SK-N-MC (cell line): ENCODE measurements at regions not wholly inside any gene's neighbourhood (a gene's known extent, or its start where the extent isn't known, plus 50 kb on each side); places are given as distances from the start of the nearest gene placed in this dataset.

Experiments
- DNase-seq: peaks from one replicate; pipeline ENCODE4 v3.0.0-alpha.2; 2011; ENCODE audit warnings: low read depth, low spot score
- H3K27ac ChIP-seq: fragments of 200-600 bp; sonication (generic); 2 replicates; pipeline ENCODE4 v1.5.1; 2016; ENCODE audit warnings: mixed run types
- H3K36me3 ChIP-seq: fragments of 200-600 bp; sonication (generic); 2 replicates; pipeline ENCODE4 v1.6.1; 2017; ENCODE audit warnings: antibody characterized with exemption, low read length, mixed read lengths; ENCODE audit not compliant: insufficient read depth
- H3K4me3 ChIP-seq: fragments of 200-600 bp; sonication (generic); 2 replicates; pipeline ENCODE4 v1.5.1; 2016
- H3K9ac ChIP-seq: fragments of 200-600 bp; sonication (generic); 2 replicates; pipeline ENCODE4 v1.8.0; 2017; ENCODE audit warnings: mixed run types, mixed read lengths; ENCODE audit not compliant: insufficient read length
- H3K9me3 ChIP-seq: fragments of 200-600 bp; sonication (generic); 2 replicates; pipeline ENCODE4 v1.6.1; 2017; ENCODE audit warnings: low read depth, mild to moderate bottlenecking, antibody characterized with exemption, low read length, moderate library complexity, mixed read lengths
- EZH2 ChIP-seq: fragments of 200-600 bp; sonication (generic); IDR thresholded peaks from one replicate; pipeline ENCODE4 v1.6.1; 2017; ENCODE audit warnings: antibody characterized with exemption
- FOXP2 ChIP-seq: optimal IDR thresholded peaks from 2 replicates; pipeline ENCODE3; 2011; ENCODE audit warnings: mild to moderate bottlenecking, moderate library complexity; ENCODE audit not compliant: insufficient read depth; ENCODE audit errors: extremely low read length, control extremely low read depth
- POLR2AphosphoS5 ChIP-seq: IDR thresholded peaks from 2 replicates; pipeline ENCODE4 v1.6.1; 2012; ENCODE audit warnings: mild to moderate bottlenecking, low read depth, low read length, borderline replicate concordance

DNA sequence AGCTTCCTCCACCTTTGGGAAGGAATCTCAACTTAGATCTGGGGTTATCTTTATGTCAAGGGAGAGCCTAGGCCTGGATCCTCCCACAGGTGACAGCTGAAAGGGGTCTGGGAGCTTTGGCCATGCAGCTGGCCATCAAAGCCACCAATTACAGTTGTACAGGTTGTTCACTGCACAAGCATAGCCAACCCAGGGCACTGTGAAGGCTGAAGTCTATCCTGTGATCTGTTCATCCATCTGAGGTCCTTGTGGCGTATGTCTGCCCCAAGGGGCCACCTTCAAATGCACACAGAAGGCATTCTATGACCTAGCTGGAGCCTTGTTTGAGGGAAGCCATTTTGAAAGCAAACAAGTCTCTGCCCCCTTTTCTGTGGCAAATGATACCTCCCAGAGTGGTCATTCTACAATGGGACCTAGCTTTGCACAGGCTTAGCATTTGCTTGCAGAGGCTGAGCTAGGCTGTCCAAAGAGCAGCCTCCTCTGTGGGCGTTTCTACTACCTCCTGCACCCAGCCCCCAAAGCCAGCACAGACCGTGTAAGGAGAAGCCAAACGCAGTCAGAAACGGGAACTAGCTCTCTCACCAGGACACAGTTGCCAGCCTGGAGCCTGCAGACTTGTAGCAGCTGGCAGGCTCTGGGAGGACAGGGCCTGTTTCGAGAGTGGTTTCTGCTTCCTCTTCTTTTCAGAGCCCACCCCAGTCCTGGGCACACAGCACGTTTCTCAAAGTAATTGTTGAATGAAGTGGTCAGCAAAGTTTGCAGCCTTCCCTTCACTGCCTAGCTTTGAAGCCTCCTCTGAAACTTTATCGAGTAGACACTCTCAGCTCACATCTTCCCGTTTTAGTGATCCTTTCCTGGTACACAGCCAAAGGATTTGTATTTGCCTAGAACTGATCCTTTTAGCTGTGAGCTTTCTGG is 157.3 kb upstream of the SMAD3 start:
- Histone ChIP-seq H3K27ac (peak overlapping the region; percentile 89), H3K9me3 (no peaks in the 10 kb centered on the region), H3K4me3 (peak overlapping the region; percentile 47), H3K36me3 (no peaks in the 10 kb centered on the region), H3K9ac (no peak overlapping the region)
- no peak for TF ChIP-seq EZH2
- TF ChIP-seq FOXP2, result peak; percentile 14
- no peak for DNase-seq

DNA sequence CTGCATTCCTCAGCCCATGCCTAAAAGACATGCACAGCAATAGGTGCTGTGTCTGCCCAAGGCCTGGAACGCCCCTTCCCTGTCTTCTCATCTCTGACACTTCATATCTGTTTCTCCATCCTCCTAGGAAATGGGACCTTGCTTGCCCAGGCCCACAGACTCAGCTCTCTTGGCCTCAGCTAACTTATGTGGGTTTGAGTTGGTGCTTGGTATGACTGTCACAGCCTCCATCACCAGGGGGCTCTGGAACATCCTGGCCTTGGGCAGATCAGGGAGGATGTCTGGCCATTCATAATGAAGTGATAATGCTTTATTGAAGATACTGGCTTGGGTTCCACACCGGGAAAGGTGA is 156.7 kb upstream of the SMAD3 start:
- H3K27ac ChIP-seq, result peak overlapping the region; percentile 89
- H3K9me3 ChIP-seq, result no peaks in the 10 kb centered on the region
- H3K9ac ChIP-seq, result no peak overlapping the region
- no peaks in the 10 kb centered on the region for H3K36me3 ChIP-seq
- TF ChIP-seq EZH2, result no peak
- TF ChIP-seq POLR2AphosphoS5, result no peak
- peak; percentile 4 for TF ChIP-seq FOXP2
- DNase-seq, result no peak
- no peak overlapping the region for H3K4me3 ChIP-seq

- Histone ChIP-seq H3K9me3 (no peaks in the 10 kb centered on the region), H3K9ac (no peak overlapping the region), H3K27ac (no peak overlapping the region), H3K4me3 (no peak overlapping the region), H3K36me3 (no peaks in the 10 kb centered on the region)
- TF ChIP-seq EZH2 (no peak), POLR2AphosphoS5 (no peak), FOXP2 (no peak)
- DNase-seq, result no peak
Measured at GRCh38 chr15:66909381-66909890, 156.0 kb upstream of the SMAD3 start.

DNA sequence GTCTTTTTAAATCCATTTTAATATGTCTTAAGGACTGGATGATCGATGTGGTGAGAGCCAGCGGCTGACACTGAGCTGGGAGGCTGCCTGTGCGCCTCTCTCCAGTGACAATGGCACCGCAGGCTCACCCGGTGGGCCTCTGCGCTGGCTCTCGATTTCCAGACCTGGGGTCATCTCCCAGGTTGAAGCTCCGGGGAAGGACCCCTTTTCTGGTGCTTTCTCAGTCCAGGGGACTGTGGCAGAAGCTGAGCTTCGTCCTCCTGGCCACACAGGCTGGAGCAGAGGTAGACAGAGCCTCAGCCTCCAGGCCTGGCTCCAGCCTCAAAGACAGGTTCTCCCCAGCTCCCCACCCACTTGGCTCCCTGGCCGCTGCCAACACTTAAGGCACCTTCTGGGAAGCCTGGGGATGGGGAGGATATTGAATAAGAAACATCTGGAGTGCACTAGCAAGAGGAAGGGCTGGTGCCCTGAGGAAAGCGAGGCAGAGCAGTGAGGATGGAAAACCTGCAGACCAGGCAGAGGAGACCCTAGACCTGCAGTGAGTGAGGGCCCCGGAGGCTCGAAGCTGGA is 154.2 kb upstream of the SMAD3 start:
- peak overlapping the region; percentile 51 for H3K4me3 ChIP-seq
- no peaks in the 10 kb centered on the region for H3K36me3 ChIP-seq
- H3K9ac ChIP-seq, result peak overlapping the region; percentile 48
- peak overlapping the region; percentile 70 for H3K27ac ChIP-seq
- TF ChIP-seq EZH2 (no peak), FOXP2 (no peak), POLR2AphosphoS5 (no peak)
- no peak for DNase-seq
- H3K9me3 ChIP-seq, result no peaks in the 10 kb centered on the region

GRCh38 chr15:66912001-66912400 is 153.4 kb upstream of the SMAD3 start:
- no peak for DNase-seq
- Histone ChIP-seq H3K9me3 (peaks cover 3% of the 10 kb centered on the region; the same call in 1 of the 2 replicates), H3K36me3 (no peaks in the 10 kb centered on the region), H3K4me3 (no peak overlapping the region), H3K27ac (no peak overlapping the region), H3K9ac (no peak overlapping the region)
- TF ChIP-seq EZH2 (no peak), POLR2AphosphoS5 (no peak), FOXP2 (no peak)

GRCh38 chr15:66912441-66912840 is 153.0 kb upstream of the SMAD3 start:
- no peak overlapping the region for H3K4me3 ChIP-seq
- H3K27ac ChIP-seq, result no peak overlapping the region
- no peaks in the 10 kb centered on the region for H3K36me3 ChIP-seq
- no peak for TF ChIP-seq POLR2AphosphoS5
- TF ChIP-seq EZH2, result no peak
- TF ChIP-seq FOXP2, result no peak
- no peak for DNase-seq
- H3K9me3 ChIP-seq, result peaks cover 3% of the 10 kb centered on the region; the same call in 1 of the 2 replicates
- H3K9ac ChIP-seq, result no peak overlapping the region

- no peak overlapping the region for H3K9ac ChIP-seq
- TF ChIP-seq POLR2AphosphoS5, result no peak
- no peak for TF ChIP-seq FOXP2
- no peak for TF ChIP-seq EZH2
- no peak overlapping the region for H3K27ac ChIP-seq
- H3K9me3 ChIP-seq, result peaks cover 3% of the 10 kb centered on the region; the same call in 1 of the 2 replicates
- H3K4me3 ChIP-seq, result no peak overlapping the region
- H3K36me3 ChIP-seq, result no peaks in the 10 kb centered on the region
- DNase-seq, result no peak
Measured at GRCh38 chr15:66917904-66918448, 147.4 kb upstream of the SMAD3 start.

DNA sequence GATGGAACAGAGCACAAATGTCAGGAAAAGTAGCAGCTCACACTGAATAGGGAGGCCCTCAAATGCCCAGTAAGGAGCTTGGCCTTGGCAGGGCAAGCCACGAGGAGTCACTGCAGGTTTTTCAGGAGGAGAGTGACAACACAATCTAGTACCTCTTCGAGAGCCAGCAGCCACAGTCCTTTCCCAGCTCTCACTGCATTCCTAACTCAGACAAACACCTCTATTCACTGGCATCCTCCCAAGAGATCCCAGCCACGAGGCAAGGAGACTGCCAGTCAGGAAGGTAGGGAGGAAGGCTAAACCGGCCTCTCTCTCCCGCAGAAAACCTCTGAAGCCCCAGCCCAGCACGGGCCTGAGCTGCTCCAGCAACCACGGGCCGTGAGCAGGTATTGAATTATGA is 146.0 kb upstream of the SMAD3 start:
- Histone ChIP-seq H3K27ac (no peak overlapping the region), H3K9me3 (peaks cover 3% of the 10 kb centered on the region; the same call in 1 of the 2 replicates), H3K9ac (no peak overlapping the region), H3K36me3 (no peaks in the 10 kb centered on the region), H3K4me3 (no peak overlapping the region)
- no peak for DNase-seq
- TF ChIP-seq FOXP2 (no peak), POLR2AphosphoS5 (no peak), EZH2 (no peak)
